ENCODE measurements at regions not wholly inside any gene's neighbourhood (a gene's known extent, or its start where the extent isn't known, plus 50 kb on each side); places are given as distances from the start of the nearest gene placed in this dataset.

GRCh38 chr1:222171005-222171404, 376.9 kb downstream of the HHIPL2 start:
- TF ChIP-seq CTCF (IDR thresholded peaks at IDR 0.05): peak; percentile 64
- TF ChIP-seq USF2 (IDR thresholded peaks at IDR 0.05; ENCODE audit: borderline replicate concordance, low read depth, low read length): no peak
- TF ChIP-seq EP300 (IDR thresholded peaks at IDR 0.05; ENCODE audit: borderline replicate concordance in 1 of 2, low read depth in 1 of 2, low read length in 1 of 2): no peak
- no peak for TF ChIP-seq MAX (IDR thresholded peaks at IDR 0.05; ENCODE audit: low read depth)
- TF ChIP-seq RFX5 (IDR thresholded peaks at IDR 0.05; ENCODE audit: low read length): no peak
- TF ChIP-seq EZH2phosphoT487 (IDR thresholded peaks at IDR 0.05; ENCODE audit: borderline replicate concordance, low read depth): no peak
- no peak for TF ChIP-seq GATA2 (CRISPR knock-in tag; IDR thresholded peaks at IDR 0.05)
- TF ChIP-seq YY1 (IDR thresholded peaks at IDR 0.05; ENCODE audit: low read depth): no peak
- TF ChIP-seq POLR2AphosphoS5 (IDR thresholded peaks at IDR 0.05; ENCODE audit: low read depth, low read length): no peak
- TF ChIP-seq RAD21 (IDR thresholded peaks at IDR 0.05; ENCODE audit: low read length): peak; percentile 80
- no peak for TF ChIP-seq GABPA (IDR thresholded peaks at IDR 0.05; ENCODE audit: low read depth)
- TF ChIP-seq CHD2 (IDR thresholded peaks at IDR 0.05; ENCODE audit: low read length, partially characterized antibody): no peak
- TF ChIP-seq TCF12 (IDR thresholded peaks at IDR 0.05): no peak
- TF ChIP-seq SMC3 (IDR thresholded peaks at IDR 0.05; ENCODE audit: low read depth, low read length): peak; percentile 58
